ENCODE measurements at regions not wholly inside any gene's neighbourhood (a gene's known extent, or its start where the extent isn't known, plus 50 kb on each side); places are given as distances from the start of the nearest gene placed in this dataset.

DNA sequence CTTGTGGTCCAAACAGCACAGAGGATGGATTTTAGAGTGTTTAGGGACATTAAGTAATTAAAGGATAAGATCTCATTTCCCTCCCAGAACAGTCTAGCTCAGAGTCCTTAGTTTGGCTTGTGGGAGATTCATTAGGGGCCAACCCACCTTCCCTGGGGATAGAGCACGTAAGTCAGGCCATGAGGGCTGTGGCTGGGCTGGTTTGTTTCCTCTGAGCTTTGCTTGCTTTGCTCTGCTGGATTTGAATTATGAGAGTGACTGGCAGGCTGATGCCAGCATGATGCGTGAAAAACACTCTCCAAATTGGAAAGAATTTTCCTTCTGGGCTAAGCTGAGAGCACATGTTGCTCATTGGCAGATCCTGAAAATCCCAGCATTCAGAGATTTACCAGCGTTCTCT, 84.7 kb upstream of the HEPHL1 start:
- Mint-ChIP-seq H3K36me3 (no peaks in the 10 kb centered on the region), H3K9me3 (peaks cover 0 to 2% (median 0%) of the 10 kb centered on the region in 7 donors), H3K27me3 (peaks cover 16 to 24% (median 20%) of the 10 kb centered on the region in 3 donors), H3K4me3 (no peak overlapping the region), H3K27ac (no peak overlapping the region), H3K4me1 (no peaks in the 10 kb centered on the region)
- ATAC-seq (ENCODE audit: low read depth in 2 of 2) (no peak), DNase-seq (no peak)

DNA sequence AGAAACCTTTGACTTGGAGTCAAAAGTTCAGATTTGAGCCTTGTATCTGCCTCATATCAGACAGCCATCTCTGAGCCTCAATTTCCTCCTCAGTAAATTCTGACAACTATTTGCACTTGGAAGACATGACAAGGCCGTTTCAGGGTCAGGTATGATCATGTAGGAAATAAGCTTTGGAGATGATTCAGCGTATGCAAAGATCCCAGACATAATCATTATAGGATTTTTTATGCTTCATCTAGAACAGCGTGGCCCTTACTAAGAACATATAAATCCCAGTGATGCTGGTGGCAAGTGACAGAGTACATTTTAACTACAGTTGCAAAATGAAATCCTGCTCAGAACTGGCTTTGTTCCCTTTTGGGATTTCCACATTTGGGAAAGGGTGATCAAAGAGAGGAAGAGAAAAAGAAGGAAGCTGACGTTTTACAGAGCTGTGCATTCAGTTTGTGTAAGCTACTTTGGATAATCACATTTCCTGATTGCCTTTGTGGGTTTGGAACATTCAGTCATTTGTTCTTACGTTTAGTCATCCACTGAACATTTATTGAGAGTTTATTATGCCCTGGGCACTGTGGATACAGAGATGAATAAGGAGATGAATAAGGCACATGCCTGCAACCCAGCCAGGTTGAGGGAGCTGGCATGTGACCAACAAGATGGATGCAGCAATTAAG, 81.9 kb upstream of the HEPHL1 start:
- no peak for DNase-seq
- H3K27me3 Mint-ChIP-seq: peaks cover 13 to 15% (median 13%) of the 10 kb centered on the region in 3 donors
- H3K4me3 Mint-ChIP-seq: no peak overlapping the region
- H3K27ac Mint-ChIP-seq: no peak overlapping the region
- no peaks in the 10 kb centered on the region for H3K36me3 Mint-ChIP-seq
- peaks cover 0 to 2% (median 0%) of the 10 kb centered on the region in 7 donors for H3K9me3 Mint-ChIP-seq
- no peaks in the 10 kb centered on the region for H3K4me1 Mint-ChIP-seq
- ATAC-seq (ENCODE audit: low read depth in 2 of 2): no peak

- Mint-ChIP-seq H3K27ac (no peak overlapping the region), H3K36me3 (no peaks in the 10 kb centered on the region), H3K27me3 (peaks cover 7 to 13% (median 13%) of the 10 kb centered on the region in 3 donors), H3K4me1 (no peaks in the 10 kb centered on the region), H3K9me3 (peaks cover 0 to 2% (median 0%) of the 10 kb centered on the region in 7 donors), H3K4me3 (no peak overlapping the region)
- DNase-seq (no peak), ATAC-seq (ENCODE audit: low read depth in 2 of 2) (no peak)
Observed at GRCh38 chr11:93940395-93940794, 80.8 kb upstream of the HEPHL1 start.

DNA sequence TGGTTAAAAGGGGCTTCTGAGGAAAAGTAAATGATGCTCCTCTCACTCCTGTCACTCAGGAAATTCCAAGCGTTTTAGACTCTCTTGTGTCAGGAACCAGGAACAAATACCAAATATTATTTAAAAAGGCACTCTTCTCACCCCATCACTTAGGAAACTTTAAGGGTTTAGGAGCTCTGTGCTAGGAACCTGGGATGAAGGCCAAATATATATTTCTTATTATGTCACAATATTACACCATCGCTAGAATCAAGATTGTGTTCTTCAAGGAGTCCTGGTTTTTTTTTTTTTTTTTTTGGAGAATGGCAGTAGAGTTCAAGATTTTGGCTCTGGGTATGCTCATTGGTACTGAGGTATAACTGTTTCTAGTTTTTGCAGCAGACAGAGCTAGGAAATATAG, 79.0 kb upstream of the HEPHL1 start:
- Mint-ChIP-seq H3K36me3 (no peaks in the 10 kb centered on the region), H3K9me3 (peaks cover 0 to 2% (median 0%) of the 10 kb centered on the region in 7 donors), H3K4me3 (no peak overlapping the region), H3K27ac (no peak overlapping the region), H3K27me3 (peaks cover 0 to 13% (median 13%) of the 10 kb centered on the region in 3 donors), H3K4me1 (no peaks in the 10 kb centered on the region)
- ATAC-seq (ENCODE audit: low read depth in 2 of 2) (no peak), DNase-seq (no peak)

DNA sequence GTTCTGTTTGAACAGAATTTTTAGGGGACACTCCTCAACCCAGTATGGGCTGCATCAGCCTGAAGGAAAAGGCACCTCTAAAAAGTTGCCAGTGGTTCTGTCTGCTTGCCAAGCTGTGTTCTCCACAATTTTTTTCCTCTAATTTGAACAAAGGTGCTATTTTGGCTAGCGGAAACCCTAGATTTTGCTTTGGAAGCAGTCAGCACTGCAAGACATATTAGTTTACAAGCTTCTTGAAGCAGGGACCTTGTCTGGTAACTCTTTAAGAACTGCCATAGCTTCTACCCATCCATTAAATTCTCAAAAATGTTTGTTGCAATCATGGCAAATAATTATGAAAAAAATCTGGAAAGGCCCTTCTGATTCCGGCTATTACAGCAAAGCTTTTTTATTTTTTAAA, 75.6 kb upstream of the HEPHL1 start:
- H3K27me3 Mint-ChIP-seq: peaks cover 0 to 21% (median 5%) of the 10 kb centered on the region in 3 donors
- H3K27ac Mint-ChIP-seq: no peak overlapping the region
- H3K4me3 Mint-ChIP-seq: no peak overlapping the region
- H3K9me3 Mint-ChIP-seq: peaks cover 0 to 7% (median 0%) of the 10 kb centered on the region in 7 donors
- H3K36me3 Mint-ChIP-seq: no peaks in the 10 kb centered on the region
- H3K4me1 Mint-ChIP-seq: no peaks in the 10 kb centered on the region
- ATAC-seq (ENCODE audit: low read depth in 2 of 2) (no peak), DNase-seq (no peak)

DNA sequence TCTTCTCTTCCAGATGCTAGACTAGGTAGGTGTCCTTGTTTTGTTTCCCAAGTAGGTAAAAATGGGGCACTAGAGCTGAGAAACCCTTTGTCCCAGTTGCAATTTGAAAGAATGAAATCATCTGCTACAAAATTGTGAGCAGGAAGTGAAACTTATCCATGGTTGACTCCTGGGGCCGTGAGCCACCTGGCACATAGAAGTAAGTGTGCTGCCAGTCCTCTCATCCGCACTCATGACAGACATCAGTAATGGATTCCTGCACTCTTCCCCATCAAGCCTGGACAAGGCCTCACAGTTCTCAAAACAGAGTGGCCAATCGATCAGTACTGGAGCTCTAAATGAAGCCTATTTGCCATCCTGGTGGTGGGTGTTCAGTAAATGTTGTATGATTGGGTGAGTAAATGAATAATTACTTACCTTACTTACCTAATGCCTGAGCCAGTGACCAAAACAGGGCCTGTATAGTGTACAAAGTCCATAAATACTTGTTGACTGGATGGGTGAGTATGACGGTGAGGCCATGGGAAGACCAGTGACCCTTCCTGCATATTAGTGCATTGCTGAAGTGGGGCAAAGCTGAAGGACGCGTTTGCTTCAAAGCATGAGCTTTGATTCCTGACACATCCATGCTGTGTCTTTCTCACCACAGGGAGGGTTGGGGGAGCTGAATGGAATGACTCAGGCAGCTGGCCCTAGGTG, 68.9 kb upstream of the HEPHL1 start:
- ATAC-seq (ENCODE audit: low read depth in 2 of 2) (no peak), DNase-seq (no peak)
- H3K27ac Mint-ChIP-seq: no peak overlapping the region
- H3K4me3 Mint-ChIP-seq: no peak overlapping the region
- H3K36me3 Mint-ChIP-seq: peaks cover 0 to 7% of the 10 kb centered on the region in 2 donors
- H3K9me3 Mint-ChIP-seq: peaks cover 2 to 11% (median 3%) of the 10 kb centered on the region in 7 donors
- H3K27me3 Mint-ChIP-seq: peaks cover 0 to 15% (median 12%) of the 10 kb centered on the region in 3 donors
- no peaks in the 10 kb centered on the region for H3K4me1 Mint-ChIP-seq

DNA sequence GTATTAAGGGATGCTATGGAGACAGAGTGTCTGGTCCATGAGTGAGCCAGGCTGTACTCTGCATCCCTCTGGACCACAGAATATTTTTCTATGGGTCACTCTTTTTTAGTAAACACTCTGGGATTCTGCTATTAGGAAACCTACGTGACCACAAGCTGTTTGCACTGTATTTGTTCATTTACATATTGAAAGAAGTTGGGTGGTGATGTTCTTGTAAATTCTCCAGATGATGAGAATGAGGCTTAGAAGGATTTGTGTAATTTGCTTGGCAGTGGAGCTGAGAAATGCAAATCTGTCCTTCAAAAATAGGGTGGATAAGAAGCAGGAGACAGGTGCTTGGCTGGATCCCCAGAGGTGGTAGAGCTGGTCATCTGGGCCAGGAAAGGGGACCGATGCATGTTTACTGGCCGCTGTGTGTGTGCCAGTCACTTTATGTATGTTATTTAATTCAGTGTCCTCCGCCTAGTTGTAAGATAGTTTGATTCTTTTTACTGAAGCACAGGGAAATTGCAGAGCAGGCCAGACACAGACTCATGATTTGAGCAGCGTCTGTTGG, 63.7 kb upstream of the HEPHL1 start:
- H3K27me3 Mint-ChIP-seq: peaks cover 4 to 15% (median 6%) of the 10 kb centered on the region in 3 donors
- peaks cover 0 to 6% (median 3%) of the 10 kb centered on the region in 7 donors for H3K9me3 Mint-ChIP-seq
- no peaks in the 10 kb centered on the region for H3K4me1 Mint-ChIP-seq
- no peak overlapping the region for H3K4me3 Mint-ChIP-seq
- H3K27ac Mint-ChIP-seq: no peak overlapping the region
- ATAC-seq (ENCODE audit: low read depth in 2 of 2): no peak
- peaks cover 0 to 7% of the 10 kb centered on the region in 2 donors for H3K36me3 Mint-ChIP-seq
- no peak for DNase-seq

DNA sequence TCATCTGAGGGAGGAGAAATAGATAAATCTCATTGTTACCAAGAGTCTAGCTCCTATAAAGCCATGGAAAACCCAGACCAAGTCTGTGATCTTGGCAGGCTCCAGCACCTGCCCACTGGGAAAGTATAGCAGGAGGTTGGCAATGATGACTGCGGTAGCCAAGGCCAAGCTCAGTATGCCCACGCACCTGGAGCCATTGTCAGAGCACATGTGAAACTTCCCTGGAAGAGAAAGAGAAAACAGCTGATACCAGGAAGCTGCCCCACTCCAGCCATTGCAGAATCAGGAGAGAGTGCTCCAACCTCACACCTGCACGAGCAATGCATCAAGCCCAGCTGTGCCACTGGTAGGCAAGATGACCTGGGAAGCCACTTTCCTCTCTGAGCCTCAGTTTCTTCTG, 62.2 kb upstream of the HEPHL1 start:
- Mint-ChIP-seq H3K27me3 (peaks cover 4 to 15% (median 9%) of the 10 kb centered on the region in 3 donors), H3K27ac (no peak overlapping the region), H3K4me3 (peak overlapping the region in 1 of 8 donors; percentile 9), H3K4me1 (no peaks in the 10 kb centered on the region), H3K9me3 (peaks cover 0 to 6% (median 3%) of the 10 kb centered on the region in 7 donors), H3K36me3 (peaks cover 0 to 7% of the 10 kb centered on the region in 2 donors)
- ATAC-seq (ENCODE audit: low read depth in 2 of 2) (no peak), DNase-seq (no peak)

DNA sequence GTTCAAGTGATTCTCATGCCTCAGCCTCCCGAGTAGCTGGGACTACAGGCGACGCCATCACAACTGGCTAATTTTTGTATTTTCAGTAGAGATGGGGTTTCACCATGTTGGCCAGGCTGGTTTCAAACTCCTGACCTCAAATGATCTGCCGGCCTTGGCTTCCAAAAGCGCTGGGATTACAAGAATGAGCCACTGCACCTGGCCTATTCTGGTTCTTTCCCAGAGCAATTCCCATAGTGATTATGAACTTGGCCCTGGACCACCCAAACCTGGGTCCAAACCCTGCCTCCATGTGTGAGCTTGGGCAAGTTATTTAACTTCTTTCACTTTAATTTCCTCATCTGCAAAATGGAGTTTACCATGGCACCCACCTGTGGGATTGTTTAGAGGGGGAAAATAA, 61.5 kb upstream of the HEPHL1 start:
- H3K9me3 Mint-ChIP-seq: peaks cover 0 to 4% (median 2%) of the 10 kb centered on the region in 7 donors
- H3K27me3 Mint-ChIP-seq: peaks cover 3 to 15% (median 9%) of the 10 kb centered on the region in 3 donors
- peaks cover 0 to 5% of the 10 kb centered on the region in 2 donors for H3K36me3 Mint-ChIP-seq
- DNase-seq (no peak), ATAC-seq (ENCODE audit: low read depth in 2 of 2) (no peak)
- H3K4me3 Mint-ChIP-seq: no peak overlapping the region
- no peak overlapping the region for H3K27ac Mint-ChIP-seq
- H3K4me1 Mint-ChIP-seq: no peaks in the 10 kb centered on the region

GRCh38 chr11:93963072-93963471, 58.1 kb upstream of the HEPHL1 start:
- Mint-ChIP-seq H3K27me3 (peaks cover 0 to 9% (median 0%) of the 10 kb centered on the region in 3 donors), H3K36me3 (no peaks in the 10 kb centered on the region), H3K4me3 (no peak overlapping the region), H3K27ac (no peak overlapping the region), H3K9me3 (no peaks in the 10 kb centered on the region), H3K4me1 (no peaks in the 10 kb centered on the region)
- ATAC-seq (ENCODE audit: low read depth in 2 of 2): no peak
- no peak for DNase-seq

DNA sequence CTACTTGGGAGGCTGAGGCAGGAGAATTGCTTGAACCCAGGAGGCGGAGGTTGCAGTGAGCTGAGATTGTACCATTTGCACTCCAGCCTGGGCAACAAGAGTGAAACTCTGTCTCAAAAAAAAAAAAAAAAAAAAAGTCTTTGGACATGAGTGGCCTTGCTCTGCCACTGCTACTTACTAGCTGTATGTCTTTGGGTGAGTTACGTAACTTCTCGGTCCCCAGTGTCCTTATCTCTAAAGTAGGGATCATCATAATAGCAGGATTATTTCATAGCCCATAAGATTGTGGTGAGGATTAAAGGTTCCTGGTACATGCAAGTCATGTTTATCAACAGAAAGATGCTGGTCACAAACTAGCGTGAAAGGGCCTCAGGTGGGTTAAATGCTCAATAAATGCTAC, 53.9 kb upstream of the HEPHL1 start:
- Mint-ChIP-seq H3K4me1 (no peaks in the 10 kb centered on the region), H3K9me3 (peaks cover 0 to 4% (median 0%) of the 10 kb centered on the region in 7 donors), H3K36me3 (no peaks in the 10 kb centered on the region), H3K27me3 (peaks cover 0 to 26% (median 5%) of the 10 kb centered on the region in 3 donors), H3K4me3 (no peak overlapping the region), H3K27ac (no peak overlapping the region)
- ATAC-seq (ENCODE audit: low read depth in 2 of 2): no peak
- no peak for DNase-seq

GRCh38 chr11:93967944-93968343, 53.2 kb upstream of the HEPHL1 start:
- no peak overlapping the region for H3K27ac Mint-ChIP-seq
- H3K27me3 Mint-ChIP-seq: peaks cover 0 to 27% (median 0%) of the 10 kb centered on the region in 3 donors

GRCh38 chr11:93969925-93970922, 50.9 kb upstream of the HEPHL1 start:
- Mint-ChIP-seq H3K27me3 (peaks cover 0 to 27% (median 0%) of the 10 kb centered on the region in 3 donors), H3K4me3 (no peak overlapping the region), H3K4me1 (no peaks in the 10 kb centered on the region), H3K9me3 (peaks cover 4 to 18% (median 10%) of the 10 kb centered on the region in 7 donors), H3K36me3 (no peaks in the 10 kb centered on the region), H3K27ac (no peak overlapping the region)
- DNase-seq (no peak), ATAC-seq (ENCODE audit: low read depth in 2 of 2) (no peak)

More at GRCh38 chr11:93967944-93968343, 53.2 kb upstream of the HEPHL1 start:
- DNase-seq (no peak), ATAC-seq (ENCODE audit: low read depth in 2 of 2) (no peak)
- no peaks in the 10 kb centered on the region for H3K36me3 Mint-ChIP-seq
- H3K4me3 Mint-ChIP-seq: no peak overlapping the region
- no peaks in the 10 kb centered on the region for H3K4me1 Mint-ChIP-seq
- H3K9me3 Mint-ChIP-seq: peaks cover 0 to 4% (median 0%) of the 10 kb centered on the region in 7 donors
